Choroid plexus epithelial cell (primary cell): ENCODE measurements at regions not wholly inside any gene's neighbourhood (a gene's known extent, or its start where the extent isn't known, plus 50 kb on each side); places are given as distances from the start of the nearest gene placed in this dataset.

Source experiments
- DNase-seq: peaks from one replicate; pipeline ENCODE4 v3.0.0-alpha.2; 2010; ENCODE audit warnings: low read depth
- H3K4me3 ChIP-seq: 2 replicates; pipeline ENCODE4 v1.5.1; 2011; ENCODE audit warnings: low read depth, mild to moderate bottlenecking, control low read depth, low read length, moderate library complexity
- CTCF ChIP-seq: conservative IDR thresholded peaks from 2 replicates; pipeline ENCODE4 v1.5.1; 2011; ENCODE audit warnings: low read depth, mild to moderate bottlenecking, control low read depth, inconsistent platforms, low read length, moderate library complexity

- no peak for TF ChIP-seq CTCF
These were observed 1345.8 kb upstream of the LRRTM1 start for GRCh38 chr2:81650048-81650971.

GRCh38 chr2:81648806-81649205 lies 1344.3 kb upstream of the LRRTM1 start:
- no peak for DNase-seq
- H3K4me3 ChIP-seq: no peak overlapping the region
- no peak for TF ChIP-seq CTCF

More at GRCh38 chr2:81650048-81650971, 1345.8 kb upstream of the LRRTM1 start:
- H3K4me3 ChIP-seq: no peak overlapping the region
- DNase-seq: peak; percentile 0

- no peak for TF ChIP-seq CTCF
- DNase-seq: no peak
- H3K4me3 ChIP-seq: no peak overlapping the region
These were observed 1343.8 kb upstream of the LRRTM1 start for GRCh38 chr2:81648370-81648769.

GRCh38 chr2:81647715-81648230 lies 1343.2 kb upstream of the LRRTM1 start:
- TF ChIP-seq CTCF: no peak
- H3K4me3 ChIP-seq: no peak overlapping the region
- no peak for DNase-seq

GRCh38 chr2:81645745-81646301 lies 1341.3 kb upstream of the LRRTM1 start:
- TF ChIP-seq CTCF: no peak
- H3K4me3 ChIP-seq: no peak overlapping the region
- DNase-seq: no peak

- no peak overlapping the region for H3K4me3 ChIP-seq
- DNase-seq: no peak
- TF ChIP-seq CTCF: no peak
These were observed 1339.6 kb upstream of the LRRTM1 start for GRCh38 chr2:81644189-81644588.
